ENCODE measurements at regions not wholly inside any gene's neighbourhood (a gene's known extent, or its start where the extent isn't known, plus 50 kb on each side); places are given as distances from the start of the nearest gene placed in this dataset.
A peak's percentile ranks its signal among the peaks of the same experiment; 100 is the strongest.
"Not testable (repeated sequence)": the region's sequence is repeated elsewhere in the genome, so short reads cannot be mapped to it uniquely, and the experiment has no call there.

DNA sequence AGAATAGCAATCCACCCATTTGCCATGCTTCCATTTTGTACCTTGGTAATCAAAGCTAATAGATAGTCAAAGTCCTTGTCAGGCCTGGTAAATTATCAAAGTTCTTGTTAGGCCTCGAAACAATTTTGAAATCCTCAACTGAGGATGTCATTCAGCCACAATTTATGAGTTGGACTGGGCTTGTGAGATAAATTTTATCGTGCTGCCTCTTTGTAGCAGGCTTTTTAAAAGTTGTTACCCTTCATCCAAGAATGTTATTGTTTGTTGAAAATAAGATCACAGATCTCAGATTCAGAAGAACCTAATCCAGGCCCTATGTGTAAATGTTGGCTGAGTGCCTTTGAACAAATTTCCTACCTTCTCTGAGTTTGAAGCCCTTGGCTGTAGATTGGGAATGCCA, 143.3 kb upstream of the PROK2 start:
- DNase-seq, result no peak

- DNase-seq, result no peak
Observed at GRCh38 chr3:71927505-71928066, 142.6 kb upstream of the PROK2 start.

- DNase-seq, result no peak
Observed at GRCh38 chr3:71926616-71927015, 141.7 kb upstream of the PROK2 start.

DNA sequence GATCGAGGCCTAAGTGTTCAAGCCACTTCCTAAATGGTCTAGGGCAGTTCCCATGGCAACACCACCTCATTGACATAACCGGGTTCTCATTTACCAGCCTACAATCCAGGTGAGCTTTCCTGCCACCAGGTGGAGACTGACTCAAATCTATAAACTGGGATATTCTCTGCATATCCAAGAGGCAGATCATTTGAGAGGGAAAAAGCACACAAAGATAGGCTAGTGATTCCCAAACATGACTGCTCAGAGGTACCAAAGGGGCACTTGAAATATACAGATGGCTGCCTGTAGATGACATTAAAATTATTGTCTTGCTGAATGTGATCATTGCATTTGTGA, 141.3 kb upstream of the PROK2 start:
- DNase-seq, result peak; percentile 62

DNA sequence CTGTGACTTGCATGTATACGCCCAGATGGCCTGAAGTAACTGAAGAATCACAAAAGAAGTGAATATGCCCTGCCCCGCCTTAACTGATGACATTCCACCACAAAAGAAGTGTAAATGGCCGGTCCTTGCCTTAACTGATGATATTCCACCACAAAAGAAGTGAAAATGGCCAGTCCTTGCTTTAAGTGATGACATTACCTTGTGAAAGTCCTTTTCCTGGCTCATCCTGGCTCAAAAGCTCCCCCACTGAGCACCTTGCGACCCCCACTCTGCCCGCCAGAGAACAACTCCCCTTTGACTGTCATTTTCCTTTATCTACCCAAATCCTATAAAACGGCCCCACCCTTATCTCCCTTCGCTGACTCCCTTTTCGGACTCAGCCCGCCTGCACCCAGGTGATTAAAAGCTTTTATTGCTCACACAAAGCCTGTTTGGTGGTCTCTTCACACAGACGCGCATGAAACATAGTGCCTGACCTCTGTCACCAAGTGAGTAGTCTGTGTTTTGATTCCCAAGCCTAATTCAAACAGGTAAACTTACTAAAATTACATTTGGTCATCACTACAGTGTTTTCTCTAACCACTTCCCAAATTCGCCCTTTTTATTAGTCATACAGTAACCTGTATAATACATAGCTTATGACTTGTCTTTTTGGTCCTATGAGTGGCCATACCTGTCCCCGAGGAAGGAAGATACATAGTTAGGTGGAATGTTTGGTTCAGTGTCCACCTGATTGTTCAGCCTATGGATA, 140.7 kb upstream of the PROK2 start:
- not testable (repeated sequence) for DNase-seq

DNA sequence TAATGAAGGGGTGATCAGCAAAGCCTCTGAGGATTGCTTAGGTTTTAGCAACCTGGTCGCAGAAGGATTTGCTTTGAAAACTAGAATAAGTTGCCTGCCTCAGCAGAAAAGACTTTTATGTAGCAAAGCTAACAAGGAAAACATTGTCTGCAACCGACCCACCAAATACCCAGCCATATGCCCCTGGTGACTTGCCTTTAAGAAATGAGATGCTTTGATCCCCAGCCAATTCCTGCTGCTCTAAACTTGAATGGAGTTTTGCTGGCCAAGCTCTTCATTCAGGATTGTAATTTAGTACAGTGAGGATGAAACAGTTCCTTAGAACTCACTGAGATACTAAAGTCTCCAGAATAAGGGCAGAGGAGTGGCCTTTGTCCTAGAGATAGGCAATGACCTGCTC, 139.8 kb upstream of the PROK2 start:
- no peak for DNase-seq

DNA sequence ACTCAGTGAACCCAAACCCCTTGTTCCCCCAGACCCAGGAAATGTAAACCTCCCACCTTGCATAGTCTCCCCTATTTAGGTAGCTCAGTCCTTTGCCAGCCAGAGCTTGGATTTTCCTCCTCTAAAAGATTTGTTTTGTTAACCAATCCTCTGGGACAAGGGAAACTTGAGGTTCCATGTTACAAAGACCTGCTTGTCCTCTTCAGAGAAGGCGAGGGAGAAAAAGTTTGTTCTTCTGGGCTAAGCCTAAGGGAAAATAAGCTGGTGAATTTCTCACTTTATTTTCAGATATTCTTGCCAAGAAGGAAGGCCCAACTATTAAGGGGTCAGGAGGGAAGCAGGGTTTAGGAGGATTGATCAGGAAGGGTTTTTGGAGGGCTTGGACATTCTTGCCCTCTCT, 136.1 kb upstream of the PROK2 start:
- no peak for DNase-seq

DNA sequence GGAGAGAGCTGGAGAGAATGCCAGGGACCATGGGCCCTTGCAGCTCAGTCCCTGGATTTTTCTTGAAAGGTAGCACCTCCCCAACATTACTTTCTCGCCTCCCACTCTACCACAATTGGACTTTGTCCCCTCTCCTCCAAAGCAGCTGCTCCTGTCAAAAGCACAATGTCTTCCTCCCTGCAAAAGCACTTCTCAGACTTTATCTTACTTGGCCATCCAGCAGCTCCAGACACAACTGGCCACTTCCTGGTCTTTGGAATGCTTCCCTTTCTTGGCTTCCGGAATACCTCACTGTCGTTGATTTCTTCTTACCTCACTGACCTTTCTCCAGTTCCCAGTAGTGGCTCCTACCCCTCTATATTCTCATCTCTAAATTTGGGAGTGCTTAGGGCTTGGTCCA, 134.6 kb upstream of the PROK2 start:
- DNase-seq, result no peak

DNA sequence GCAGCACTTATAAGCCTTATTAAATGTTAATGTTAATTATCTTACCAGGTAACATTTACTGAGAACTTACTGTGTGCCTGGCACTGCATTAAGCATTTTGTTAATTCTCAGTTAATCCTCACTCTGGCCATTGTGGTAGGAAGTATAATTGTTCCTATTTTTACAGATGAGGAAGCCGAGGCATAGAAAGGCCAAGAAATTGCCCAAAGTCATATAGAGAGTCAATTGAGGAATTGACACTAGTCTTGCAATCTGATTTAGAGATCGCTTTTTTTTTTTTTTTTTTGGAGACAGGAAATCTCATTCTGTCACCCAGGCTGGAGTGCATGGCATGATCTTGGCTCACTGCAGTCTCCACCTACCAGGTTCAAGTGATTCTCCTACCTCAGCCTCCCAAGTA, 132.6 kb upstream of the PROK2 start:
- no peak for DNase-seq

DNA sequence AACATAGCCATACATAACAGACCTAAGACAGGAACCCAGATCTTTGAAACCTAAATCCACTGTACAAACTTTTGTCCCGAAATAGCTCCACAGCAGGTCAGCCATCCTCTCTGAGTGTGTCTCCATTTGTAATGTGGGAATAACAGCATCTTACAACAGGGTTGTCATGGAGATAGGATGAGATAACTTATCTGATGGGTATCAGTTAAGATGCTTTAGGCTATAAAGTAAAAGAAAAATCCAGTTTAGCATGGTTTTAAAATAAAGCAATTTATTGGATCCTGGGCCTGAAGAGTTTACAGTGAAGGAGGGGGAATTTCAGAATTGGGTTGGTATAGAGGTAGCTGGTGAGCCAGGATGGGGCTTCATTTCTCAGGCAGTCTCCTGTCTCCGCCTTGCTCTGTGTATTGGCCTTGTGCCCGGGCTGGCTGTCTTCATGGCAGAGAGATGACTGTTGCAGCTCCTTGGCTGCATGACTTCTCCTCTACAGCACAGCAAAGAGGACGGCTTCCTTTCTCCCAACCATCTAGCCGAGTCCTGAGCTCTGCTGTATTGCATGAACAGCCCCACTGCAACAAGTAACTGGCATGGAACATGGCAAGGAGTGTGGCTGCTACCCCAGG, 131.9 kb upstream of the PROK2 start:
- no peak for DNase-seq

GRCh38 chr3:71912839-71913495, 128.0 kb upstream of the PROK2 start:
- no peak for DNase-seq

DNA sequence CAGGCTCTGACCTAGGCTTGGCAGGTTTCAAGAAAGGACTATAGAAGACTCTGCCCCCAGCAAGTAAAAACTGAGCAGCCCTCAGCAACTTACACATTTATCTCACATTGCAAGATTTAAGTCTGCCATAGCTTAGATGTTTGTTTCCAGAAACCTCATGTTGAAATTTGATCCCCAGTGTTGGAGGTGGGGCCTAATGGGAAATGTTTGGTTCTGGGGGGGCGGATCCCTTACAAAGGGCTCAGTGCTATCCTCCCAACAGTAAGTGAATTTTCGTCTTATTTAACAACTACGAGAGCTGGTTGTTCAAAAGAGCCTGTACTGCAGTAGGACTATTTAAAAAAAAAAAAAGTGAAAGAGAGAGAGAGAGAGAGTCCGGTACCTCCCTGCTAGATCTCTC, 125.2 kb upstream of the PROK2 start:
- no peak for DNase-seq

DNA sequence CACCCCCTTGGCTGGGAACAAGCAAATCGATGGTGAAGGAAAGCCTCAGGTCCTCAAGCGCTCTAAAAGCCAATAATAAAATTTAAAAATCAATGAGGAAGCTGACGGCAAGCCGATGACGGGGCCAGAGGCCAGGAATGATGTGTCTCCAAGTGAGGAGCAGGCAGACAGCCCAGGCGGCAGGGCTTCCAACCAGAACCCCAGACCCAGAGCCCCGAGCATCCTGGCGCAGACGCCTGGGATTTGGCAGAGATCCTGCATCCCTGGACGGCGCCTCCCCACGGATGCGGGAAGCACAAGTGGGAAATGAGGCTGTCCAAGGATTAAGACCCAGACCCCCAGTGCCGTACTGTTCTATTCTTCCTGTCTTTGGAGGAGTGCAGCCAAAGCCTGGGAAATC, 123.0 kb upstream of the PROK2 start:
- peak; percentile 8 for DNase-seq

DNA sequence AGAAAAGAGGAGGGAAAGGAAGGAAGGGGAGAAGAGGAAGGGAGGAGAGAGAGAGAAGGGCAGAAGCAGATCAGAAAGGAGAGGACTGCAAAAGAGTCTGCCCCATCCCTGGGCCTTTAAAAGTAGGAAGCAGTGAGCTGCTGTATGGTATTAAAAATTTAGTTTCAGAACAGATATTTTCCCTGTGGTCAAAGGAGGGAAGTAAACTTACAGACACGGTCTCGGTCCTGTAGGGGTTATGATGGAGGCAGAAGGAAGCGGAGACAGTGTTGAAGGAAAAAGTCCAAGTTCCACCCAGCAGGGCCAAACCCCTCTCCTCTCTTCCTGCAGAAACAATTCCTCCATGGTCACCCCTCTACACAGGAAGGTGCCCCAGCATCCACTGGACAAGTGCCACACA, 122.0 kb upstream of the PROK2 start:
- DNase-seq, result no peak

GRCh38 chr3:71905426-71905825, 120.5 kb upstream of the PROK2 start:
- no peak for DNase-seq

DNA sequence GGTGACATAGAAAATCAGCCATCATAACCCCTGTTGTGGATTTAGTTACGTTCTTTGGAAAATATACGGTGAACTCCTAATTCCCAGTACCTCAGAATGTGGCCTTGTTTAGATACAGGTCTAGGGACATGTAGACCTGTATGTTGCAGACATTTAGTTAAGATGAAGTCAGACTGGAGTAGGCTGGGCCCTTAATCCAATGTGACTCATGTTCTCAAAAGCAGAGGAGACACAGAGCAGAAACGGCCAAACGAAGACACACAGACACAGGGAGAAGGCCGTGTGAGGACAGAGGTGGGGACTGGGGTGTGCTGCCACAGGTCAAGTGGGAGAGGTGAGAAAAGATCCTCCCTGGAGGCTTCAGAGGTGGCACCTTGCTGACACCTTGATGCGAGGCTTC, 119.0 kb upstream of the PROK2 start:
- DNase-seq, result no peak

GRCh38 chr3:71903112-71903495, 118.2 kb upstream of the PROK2 start:
- DNase-seq, result no peak

DNA sequence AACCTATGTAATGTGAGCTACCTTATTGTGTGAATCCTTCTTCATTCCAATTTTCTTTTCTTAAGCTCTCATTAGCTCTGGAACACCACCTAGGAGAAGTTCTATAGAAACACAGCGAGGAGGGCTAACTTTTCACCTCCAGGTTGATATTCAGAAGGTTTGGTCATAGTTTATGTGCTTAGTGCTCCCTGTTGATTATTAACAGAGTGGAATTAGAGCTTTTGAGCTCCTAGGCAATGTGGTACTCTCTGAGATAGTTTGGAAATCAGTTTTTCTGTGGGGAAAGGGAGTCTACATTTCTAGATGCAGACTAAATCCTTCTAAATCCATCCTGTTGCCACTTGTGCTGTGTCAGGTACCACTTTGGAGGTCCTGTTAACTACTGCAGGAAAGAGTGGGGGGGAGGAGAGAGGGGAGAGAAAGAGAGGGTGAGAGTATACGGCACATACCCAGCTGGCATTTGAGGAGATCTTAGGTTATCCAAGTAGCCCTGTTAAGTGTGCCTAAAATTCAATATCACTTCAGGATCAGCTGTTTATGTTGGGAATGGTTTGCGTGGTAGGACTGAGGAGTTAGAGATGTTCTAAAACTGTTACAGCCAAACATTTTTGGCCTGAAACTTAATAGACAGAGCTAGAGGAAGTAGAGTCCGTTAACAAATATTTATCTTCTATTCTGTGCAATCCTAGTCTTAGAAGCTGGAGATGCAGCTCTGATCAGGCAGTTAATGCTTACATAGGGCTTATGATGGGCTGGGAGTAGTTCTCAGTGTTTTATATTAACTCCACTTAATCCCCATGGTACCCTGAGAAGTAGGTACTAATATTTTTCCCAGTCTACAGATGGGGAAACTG, 117.5 kb upstream of the PROK2 start:
- DNase-seq, result no peak

DNA sequence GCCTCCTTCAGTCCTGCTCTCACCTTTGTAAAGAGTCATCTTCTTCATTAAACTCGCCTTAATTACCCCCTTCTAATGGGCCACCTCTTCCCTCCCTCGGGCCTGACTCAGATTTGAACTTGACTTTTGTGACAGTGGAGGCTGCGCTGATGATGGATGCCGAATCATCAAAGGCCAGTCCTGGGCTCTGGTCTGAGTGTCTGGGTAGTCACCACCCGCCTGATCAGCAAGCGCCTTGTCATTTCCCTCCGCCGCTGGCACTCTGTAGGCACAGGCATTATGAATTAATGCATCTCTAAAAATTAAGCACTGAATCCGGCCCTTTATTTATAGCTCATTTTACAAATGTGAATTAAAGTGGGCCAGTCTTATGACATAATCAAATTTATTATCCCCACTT, 116.7 kb upstream of the PROK2 start:
- no peak for DNase-seq

DNA sequence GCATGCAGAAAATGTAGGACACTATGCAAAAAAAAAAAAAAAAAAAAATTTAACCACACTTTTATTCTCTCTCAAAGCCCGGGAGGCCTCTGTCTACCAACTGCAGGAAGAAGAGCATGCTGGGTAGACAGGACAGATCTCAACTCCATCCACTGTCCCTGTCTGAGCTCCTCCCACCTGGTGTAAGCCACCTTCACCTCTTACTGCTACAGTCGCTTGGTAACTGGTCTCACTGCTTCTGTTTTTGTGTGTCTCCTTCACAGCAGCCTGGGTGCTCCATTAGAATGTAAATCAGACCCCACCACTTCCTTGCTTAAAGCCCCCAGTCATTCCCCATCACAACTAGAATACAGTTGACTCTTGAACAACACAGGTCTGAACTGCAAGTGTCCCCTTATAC, 115.1 kb upstream of the PROK2 start:
- DNase-seq, result no peak

GRCh38 chr3:71896751-71897150, 111.8 kb upstream of the PROK2 start:
- DNase-seq, result no peak

DNA sequence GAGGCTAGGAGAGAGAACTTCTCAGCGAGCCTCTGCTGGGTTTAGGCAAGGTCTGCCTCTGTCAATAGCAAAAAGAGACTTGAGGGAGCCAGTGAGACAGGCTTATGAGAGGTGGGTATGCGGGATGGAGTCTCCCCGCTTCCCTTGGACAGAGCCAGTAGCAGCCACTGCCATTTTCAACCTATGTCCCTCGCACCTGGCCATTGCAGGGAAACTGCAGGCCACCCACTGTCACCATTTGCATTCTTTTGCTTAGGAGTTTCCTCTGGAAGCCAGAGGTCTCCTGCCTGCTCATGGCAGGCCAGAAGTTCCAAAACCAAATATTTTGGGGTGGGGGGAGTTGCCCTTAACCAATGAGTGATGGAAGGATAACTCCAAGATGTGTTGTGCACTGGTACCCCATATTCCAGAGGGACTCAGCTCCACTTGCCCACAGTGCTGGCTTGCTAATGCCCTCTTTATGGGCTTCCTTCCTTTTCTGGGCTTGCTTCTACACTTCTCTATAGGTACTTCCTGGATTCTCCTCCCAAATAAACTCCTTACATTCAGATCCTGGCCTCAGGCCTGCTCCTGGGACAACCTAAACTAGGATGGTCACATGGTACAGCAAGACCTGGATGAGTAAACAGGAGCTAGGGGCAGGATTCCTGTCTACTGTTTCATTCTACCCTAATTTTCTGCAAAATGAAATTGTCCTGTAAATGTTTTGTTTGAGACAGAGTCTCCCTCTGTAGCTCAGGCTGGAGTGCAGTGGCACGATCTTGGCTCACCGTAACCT, 108.9 kb upstream of the PROK2 start:
- DNase-seq, result no peak

- DNase-seq, result no peak
Observed at GRCh38 chr3:71893122-71893521, 108.2 kb upstream of the PROK2 start.

Measured in NCI-H1092 treated with DMSO at 0.1 percent for 48 hours (cell line).